Keratinocyte (primary cell): ENCODE measurements at regions not wholly inside any gene's neighbourhood (a gene's known extent, or its start where the extent isn't known, plus 50 kb on each side); places are given as distances from the start of the nearest gene placed in this dataset.

Experiments used
- EZH2 ChIP-seq: IDR thresholded peaks from one replicate; pipeline ENCODE4 v1.6.1; 2012; ENCODE audit warnings: inconsistent platforms, mild to moderate bottlenecking, low read length, moderate library complexity
- TF ChIP-seq, protein P1 (sequence below), 3 experiments: IDR thresholded peaks in 1 of 3; conservative IDR thresholded peaks in 1 of 3; optimal IDR thresholded peaks in 1 of 3; 2 replicates in 2 of 3; 3 replicates in 1 of 3; pipeline versions ENCODE3 to v1.5.1; 2011; ENCODE audit warnings: low read length in 3 of 3, mild to moderate bottlenecking in 3 of 3, moderate library complexity in 2 of 3, control low read depth in 1 of 3, inconsistent platforms in 1 of 3; ENCODE audit not compliant: insufficient read depth in 2 of 3; ENCODE audit errors: extremely low read depth in 1 of 3

DNA sequence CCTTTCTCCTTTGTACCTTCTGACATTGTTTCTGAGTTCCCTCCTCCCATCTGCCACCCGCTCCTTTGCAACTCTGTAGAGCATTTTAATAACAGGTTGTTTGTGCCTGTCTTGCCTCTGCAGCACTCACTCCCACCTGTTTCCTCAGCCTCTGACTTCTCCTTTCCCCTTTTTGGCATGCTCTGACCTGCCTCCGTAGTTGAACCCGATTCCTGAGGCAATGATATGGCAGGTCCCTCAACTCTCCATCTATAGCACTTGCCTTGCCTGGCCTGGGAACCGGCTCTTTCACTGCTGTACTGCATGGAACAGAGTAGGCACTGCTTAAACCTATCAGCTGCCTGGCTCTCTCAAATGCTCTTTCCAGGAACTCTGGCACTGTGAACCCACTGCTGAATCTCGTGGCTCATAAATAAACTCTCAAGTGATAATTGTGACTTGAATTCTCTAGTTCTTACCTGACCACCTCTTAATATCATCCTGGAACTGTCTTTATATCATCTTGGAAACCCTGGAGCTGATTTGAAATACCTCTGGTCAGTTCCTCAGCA lies 50.3 kb downstream of the UTRN start:
- TF ChIP-seq, protein P1, sequence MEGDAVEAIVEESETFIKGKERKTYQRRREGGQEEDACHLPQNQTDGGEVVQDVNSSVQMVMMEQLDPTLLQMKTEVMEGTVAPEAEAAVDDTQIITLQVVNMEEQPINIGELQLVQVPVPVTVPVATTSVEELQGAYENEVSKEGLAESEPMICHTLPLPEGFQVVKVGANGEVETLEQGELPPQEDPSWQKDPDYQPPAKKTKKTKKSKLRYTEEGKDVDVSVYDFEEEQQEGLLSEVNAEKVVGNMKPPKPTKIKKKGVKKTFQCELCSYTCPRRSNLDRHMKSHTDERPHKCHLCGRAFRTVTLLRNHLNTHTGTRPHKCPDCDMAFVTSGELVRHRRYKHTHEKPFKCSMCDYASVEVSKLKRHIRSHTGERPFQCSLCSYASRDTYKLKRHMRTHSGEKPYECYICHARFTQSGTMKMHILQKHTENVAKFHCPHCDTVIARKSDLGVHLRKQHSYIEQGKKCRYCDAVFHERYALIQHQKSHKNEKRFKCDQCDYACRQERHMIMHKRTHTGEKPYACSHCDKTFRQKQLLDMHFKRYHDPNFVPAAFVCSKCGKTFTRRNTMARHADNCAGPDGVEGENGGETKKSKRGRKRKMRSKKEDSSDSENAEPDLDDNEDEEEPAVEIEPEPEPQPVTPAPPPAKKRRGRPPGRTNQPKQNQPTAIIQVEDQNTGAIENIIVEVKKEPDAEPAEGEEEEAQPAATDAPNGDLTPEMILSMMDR (optimal IDR thresholded peaks at IDR 0.05 in 1 of 3, IDR thresholded peaks at IDR 0.05 in 1 of 3, conservative IDR thresholded peaks at IDR 0.05 in 1 of 3; ENCODE audit: extremely low read depth in 1 of 3, insufficient read depth in 2 of 3, low read length in 3 of 3): no peak
- TF ChIP-seq EZH2: no peak
